NCI-H187 treated with DMSO at 0.1 percent for 48 hours (cell line): ENCODE measurements at regions not wholly inside any gene's neighbourhood (a gene's known extent, or its start where the extent isn't known, plus 50 kb on each side); places are given as distances from the start of the nearest gene placed in this dataset.

Experiments used
- DNase-seq: peaks from one replicate; lab custom pipeline; 2025; lab: John Stamatoyannopoulos, UW

DNA sequence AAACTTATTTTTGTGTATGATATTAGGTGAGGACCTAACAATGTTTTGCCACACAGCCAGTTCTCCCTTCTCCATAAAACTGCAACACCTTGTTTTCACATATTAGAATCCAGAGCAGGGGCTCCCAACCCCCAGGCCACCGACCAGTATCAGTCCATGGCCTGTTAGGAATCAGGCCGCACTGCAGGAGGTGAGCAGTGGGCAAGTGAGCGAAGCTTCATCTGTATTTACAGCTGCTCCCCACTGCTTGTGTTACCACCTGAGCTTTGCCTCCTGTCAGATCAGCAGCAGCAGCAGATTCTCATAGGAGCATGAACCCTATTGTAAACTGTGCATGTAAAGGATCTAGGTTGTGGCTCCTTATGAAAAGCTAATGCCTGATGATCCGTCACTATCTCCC is 185.9 kb upstream of the NSMCE3 start:
- DNase-seq, result no peak

DNA sequence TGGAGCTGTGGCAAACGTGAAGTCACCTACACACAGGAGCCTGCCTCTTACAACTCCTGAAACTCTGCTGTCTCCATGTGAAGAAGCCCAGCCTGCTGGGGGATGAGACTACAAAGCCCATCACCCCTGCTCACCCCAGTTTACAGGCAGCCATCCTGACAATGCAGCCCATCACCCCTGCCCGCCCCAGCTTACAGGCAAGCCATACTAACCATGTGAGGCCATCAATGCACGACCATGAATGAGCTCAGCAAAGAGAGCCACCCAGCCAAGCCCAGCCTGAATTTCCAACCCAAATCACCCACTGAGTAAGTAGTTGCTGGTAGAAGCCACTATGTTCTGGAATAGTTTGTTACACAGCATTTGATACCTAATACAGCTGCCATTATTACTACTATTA is 185.4 kb upstream of the NSMCE3 start:
- no peak for DNase-seq

DNA sequence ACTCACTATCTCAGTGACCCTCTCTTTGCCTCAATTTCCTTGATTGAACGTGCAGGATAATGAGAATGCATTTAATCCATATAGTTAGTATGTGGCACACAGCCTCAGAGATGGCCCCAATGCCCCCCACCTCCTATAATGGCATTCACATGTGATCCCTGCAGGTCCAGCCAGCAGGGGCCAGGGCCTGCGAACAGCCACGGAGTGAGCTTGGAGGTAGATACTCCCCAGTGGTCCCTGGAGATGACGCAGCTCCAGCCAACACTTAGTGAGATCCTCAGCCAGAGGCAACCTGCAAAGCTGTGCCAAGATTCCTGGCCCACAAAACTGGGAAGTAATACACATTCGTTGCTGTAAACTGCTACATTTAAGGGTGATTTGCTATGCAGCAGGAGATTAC is 184.9 kb upstream of the NSMCE3 start:
- DNase-seq, result no peak

DNA sequence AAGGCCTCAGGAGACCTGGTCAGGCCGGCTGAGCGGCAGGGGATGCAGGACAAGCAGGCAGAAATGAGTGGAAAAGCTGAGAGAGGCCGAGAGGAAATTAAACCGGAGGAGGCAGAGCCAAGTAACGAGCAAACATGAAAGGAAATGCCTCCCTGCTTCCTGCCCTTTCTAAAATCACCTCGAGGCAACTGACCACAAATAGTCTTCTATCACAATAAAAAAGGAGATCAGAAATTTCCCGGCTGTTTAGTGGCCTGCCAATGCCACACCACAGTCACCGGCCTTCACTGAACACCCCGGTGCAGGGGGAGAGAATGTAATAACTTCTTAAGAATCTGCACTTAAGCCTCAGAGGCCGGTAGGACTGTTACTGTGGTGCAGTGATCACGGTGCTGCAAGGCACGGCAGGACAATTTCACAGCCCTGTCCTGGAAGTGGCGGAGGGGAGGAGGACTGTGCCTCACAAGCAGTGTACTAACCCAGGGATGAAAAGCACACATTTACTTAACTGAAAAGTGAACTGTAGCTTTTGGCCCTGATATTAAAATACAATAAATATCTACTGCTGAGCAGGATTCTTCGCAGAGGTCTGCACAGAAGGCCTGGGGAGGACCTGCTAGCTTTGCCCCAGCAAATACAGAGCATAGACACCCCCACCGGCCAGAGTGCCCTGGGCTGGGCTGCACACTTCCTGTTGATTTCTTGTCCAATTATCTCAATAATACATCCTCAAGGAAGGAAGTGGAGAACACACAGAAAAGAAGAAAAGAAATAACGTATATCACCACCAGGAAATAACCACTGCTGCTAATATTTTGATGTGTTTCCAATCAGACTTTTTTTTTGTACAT is 183.5 kb upstream of the NSMCE3 start:
- no peak for DNase-seq

DNA sequence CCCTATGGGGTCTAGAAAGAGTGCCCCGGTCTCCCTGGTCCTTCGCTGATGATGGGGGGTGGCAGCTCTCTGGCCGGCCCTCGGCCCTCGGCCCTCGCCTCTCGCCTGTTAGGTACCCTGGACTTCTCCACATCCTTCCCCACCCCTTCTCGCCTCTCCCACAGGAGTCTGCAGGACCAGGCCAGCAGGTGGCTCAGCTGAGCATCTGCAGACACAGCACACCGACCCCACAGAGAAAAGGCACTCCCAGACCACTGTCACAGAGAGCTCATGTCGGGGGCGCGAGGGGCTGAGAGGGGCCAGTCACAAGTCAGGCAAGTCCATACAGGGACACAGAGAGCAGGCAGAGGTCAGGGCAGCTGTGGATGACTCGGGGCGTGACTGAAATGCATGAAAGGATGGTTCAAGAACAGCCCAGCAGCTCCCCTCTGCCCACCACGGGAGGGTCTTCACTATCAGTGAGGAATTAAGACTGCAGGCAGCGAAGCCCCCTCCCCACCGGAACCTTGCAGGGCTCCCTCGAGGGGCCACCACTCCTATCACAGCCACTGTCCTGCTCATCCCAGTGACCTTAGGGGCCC is 181.7 kb upstream of the NSMCE3 start:
- no peak for DNase-seq

DNA sequence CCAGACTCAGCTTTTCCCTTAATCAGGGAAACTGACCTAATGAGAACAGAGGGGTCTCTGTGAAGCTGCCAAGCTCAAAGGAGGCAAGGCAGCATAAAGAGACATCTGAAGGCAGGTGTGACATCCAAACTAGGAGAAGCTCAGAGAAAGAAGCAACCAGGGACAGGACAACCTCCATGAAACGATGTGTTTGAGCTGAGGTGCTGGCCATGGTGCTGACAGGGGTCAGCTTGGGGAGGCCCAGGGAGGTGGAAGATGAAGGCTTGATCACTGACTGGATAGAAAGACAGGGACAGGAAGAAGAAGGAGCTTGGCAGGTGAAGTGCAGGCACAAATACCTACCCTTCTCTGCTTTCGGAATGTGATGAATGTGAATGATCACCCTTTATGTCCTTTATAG is 179.5 kb upstream of the NSMCE3 start:
- no peak for DNase-seq

DNA sequence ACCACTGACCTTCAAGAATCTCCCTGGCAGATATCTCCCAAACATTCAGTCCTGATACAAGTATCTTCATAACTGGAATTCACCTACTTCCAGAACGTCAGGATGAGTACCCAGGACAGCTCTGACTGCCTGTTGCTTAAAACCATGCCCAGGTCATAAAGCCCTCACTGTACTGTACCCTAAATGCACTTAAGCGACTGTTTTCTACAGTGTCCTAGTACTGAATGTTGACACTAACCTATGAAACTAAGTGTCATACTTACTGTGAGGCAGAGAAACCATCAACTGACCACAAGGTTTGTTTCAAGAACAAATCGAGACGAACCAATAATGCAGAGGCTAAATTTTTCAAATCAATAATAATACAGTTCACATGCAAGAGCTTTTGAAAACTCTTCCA is 178.7 kb upstream of the NSMCE3 start:
- DNase-seq, result no peak

DNA sequence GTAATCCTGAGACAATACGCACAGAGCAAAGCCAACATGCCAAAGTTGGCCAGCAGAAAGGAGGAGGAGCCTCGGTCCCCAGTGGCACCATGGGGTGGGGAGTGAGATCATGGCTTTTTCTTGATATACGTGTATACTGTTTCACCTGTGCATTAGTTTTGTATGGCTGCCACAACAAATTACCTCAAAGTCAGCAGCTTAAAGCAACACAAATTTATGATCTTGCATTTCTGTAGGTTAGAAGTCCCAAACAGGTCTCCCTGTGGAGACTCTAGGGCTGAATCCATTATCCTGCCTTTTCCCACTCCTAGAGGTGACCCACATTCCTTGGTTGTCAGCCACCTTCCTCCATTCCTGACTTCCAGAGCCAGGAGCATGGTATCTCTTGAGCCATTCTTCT is 176.9 kb upstream of the NSMCE3 start:
- no peak for DNase-seq

DNA sequence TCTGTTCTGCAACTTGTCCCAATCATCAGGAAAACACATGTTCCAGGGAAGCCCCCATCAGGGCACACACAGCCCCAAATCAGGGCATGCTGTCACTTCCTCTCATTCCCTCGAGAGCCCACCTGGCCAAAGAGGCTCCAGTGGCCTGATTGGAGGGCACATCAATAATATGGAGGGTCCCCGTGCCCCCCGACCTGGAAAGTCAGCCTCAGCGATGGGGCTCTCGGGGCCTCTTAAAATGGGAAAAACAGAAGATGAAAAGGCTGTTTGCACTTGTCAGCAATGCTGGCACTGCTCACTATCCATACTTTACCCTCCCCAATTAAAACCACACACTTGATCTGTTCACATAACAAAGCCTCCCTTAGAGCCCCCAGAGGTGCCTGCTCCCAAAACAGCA is 172.9 kb upstream of the NSMCE3 start:
- no peak for DNase-seq

DNA sequence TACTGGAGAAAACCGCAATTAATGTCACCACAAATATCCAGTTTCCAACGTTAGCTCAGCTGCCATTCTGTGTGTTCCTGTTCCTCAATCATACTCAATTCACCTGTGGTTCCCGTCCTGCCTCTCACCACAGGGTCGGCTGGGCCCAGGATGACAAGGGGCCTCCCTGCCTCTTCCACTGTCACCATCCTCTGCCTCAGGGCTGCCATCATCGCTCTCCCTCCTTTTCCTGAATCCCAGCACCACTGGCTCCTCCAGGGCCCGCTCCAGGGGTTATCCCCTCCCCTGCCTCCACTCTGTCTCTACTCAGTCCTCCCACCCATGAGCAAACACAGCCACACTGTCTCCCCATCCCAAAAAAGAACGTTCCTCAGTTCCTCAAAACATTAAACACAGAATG is 170.9 kb upstream of the NSMCE3 start:
- no peak for DNase-seq

DNA sequence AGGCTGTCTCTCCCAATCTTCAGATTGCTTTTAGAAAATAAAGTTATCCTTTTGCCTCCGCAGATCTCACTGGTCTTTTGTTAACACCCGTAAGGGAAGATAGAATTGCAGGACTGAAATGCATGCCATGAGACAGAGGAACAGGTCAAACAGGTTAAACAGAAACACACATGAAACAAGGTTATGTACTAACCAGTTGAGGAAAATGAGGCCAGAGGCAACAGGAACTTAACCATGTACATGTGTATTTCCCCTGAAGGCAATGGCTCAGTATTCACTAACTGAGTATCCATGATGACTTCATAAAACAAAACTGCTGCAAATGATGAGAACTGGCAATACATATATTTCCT is 169.1 kb upstream of the NSMCE3 start:
- DNase-seq, result no peak

DNA sequence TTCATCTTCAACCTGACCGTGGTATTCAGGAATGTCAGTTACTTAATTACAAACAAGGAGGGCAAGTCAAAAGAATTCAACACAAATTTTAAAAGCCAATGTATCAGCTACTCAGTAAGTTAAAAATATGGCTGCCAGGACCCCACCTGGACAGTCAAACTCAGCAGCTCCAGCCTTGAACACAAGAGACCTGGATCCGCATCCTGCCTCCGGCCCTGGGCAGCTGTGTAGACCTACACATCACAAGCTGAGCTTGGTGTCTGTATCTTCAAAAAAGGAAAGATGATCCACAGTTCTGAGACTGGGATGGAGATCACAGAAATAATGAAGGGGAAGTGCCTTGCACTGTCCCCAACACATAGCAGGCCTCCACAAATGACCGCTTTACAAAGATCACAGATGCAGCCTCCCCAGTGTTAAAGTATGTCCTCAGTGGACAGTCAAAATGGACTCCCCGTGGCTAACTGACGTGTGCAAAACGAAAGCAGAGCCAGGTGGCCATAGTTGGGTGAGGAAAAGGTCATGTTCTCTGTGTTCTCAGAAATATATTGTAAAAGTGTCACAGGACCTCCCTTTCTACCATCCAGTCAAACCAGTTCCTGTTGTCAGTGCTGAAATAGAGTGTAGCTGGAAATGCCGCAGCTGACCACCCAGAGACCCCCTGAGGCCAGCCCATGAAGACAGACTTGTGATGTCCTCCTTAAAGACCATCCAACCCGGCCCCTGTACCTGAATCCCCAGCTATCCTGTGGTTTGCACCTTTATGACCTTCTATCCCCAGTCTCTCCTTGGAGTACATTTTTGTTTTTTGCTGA is 168.5 kb upstream of the NSMCE3 start:
- no peak for DNase-seq

DNA sequence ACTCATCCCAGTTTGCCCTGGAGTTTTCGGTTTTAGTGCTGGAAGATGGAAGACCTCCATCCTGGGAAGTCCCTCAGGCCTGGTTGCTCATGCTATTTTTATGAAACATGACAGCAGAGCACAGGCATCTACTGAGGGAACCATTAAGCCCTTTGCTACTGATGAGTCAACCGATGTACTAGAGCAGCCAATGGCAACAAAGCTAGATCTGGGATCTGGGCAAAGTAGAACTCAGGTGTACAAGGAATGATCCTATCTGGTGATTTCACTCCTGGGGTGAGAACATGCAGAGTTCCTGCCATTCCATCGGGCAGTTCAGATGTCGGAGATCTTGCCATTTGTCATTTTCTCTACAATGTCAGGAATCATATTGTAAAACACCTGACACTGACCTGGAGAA is 166.2 kb upstream of the NSMCE3 start:
- DNase-seq, result no peak

DNA sequence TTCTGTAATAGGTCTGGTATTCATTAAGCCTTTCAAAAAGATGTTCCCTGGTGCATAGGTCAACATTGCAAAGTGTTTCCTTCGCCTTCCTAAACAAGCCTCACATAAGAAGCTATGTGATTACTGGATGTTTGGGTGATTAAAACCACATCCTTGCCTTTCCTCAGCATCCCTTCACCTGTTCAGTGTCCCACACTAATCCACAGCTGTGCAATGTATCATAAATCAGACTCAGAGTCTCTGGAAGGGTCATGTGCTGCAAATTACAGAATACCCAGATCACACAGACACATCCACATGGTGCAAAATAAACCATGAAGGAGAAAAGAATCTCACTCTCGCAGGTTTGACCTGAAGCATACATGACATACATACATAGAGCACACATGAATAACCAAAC is 164.7 kb upstream of the NSMCE3 start:
- no peak for DNase-seq

DNA sequence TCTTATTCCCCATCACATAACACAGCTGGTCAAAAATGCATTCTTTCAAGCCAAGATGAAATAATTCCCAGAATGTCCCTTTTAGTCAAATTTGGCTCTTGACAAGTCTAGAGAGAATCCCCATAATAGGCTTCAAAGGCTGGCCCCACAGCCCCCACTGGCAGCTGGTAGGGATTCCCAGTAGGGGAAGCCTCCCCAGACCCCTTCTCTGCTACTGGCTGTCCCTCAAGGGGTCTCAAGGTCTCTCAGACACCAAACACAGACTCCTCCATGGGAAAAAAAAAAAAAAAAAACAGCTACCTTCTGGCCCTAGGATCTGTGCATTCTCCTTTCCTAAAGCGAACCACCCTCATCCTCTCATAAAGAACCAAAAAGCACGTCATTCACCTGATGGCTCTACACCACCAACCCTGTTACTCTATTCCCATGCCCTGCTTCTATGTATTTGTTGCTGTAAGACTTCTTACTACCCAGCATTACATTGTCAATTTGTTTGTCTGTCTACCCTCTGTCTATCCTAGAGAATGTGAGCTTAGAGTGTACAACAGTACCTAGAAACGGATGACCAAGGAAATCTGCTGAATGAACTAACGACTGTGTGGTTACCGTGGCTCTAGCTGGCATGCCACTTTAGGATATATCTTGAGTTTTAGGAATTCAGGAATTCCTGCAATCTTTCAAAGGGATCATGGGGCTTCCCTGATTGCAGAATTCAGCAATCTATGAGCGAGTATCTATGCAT is 164.1 kb upstream of the NSMCE3 start:
- DNase-seq, result no peak

DNA sequence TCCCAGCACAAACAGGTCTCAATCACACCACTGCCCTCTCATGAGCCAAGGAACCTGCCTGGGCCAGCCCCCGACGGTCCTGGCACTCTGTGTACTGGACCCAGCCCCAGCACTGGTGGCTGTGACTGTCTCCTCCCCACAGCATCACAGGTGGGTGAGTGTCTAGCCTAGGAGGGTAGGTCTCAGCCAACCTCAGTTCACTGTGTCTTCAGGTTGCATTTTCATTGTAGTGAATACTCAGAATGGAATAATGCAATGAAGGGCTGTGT is 163.4 kb upstream of the NSMCE3 start:
- no peak for DNase-seq

DNA sequence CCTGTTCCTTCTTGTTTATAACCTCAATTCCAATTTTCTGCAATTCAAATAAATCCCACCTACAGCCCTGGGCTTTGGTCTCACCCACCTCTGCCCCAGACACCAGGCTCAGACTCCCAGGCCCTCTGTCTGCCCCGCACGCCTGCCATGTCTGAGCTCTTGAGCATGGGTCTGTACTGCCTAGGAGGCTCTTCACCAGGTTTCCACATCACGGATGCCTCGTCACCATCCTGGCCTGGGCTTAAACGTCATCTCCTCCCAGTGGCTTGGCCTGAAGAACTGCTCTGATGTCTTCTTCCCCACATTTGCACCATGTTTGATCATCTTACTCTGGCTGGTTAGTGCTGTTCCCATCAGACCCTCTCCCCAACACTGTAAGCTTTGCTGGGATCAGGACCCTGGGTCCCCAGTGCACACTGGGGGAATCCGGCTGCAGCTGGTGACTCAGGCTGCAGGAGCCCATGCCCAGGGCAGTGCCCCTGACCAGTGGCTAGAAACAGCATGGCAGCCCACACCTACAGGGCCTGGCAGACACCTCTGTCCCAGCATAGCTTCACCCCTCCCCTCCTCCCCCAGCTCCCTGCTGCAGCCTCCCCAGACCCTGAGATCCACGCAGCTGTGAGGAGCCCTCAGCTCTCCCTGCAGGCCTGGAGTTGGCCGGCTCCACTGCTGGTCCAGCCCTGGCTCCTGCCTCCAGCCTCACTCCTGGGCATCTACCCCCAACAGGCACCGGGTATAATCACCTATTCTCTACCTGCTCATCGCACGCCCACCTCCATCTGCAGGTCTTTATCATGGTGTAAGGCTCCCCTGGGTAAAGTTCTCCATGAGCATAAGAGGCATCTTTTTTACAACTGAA is 162.8 kb upstream of the NSMCE3 start:
- DNase-seq, result no peak

DNA sequence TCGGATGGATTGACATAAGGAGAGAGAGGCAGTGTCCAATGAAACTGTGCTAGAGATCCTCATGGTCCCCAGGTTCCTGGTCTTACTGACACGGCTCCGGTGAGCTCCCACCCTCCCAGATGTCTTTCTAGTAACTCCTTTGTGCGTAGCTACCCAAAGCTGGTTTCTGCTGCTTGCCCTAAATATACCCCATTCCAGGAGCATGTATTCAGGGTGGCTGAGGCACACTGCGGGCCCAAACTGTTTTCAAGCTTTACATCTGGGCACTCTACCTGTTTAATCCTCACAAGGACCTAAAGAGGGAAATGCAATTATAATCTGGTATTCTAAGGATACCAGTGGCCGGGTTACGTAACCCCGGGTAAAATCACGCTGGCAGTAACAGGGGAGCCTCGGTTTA is 161.2 kb upstream of the NSMCE3 start:
- DNase-seq, result no peak

DNA sequence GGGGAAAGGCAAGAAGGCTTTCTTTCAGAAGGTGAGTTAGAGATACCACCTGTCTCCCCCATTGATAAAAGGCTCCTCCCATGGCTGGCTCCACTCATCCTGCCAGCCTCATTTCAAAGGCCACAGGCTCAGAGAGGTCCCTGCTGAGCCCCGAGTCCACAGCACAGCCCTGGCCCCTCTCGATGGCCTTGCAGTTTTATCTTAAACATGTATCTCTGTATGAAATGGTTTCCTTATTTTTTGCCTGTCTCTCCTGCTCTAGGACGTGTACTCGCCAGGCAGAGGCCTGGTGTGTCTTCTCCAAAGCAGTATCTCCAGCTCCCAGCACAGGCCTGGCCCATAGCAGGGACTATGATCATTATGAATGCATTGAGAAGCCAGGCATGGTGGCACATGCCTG is 160.5 kb upstream of the NSMCE3 start:
- no peak for DNase-seq

DNA sequence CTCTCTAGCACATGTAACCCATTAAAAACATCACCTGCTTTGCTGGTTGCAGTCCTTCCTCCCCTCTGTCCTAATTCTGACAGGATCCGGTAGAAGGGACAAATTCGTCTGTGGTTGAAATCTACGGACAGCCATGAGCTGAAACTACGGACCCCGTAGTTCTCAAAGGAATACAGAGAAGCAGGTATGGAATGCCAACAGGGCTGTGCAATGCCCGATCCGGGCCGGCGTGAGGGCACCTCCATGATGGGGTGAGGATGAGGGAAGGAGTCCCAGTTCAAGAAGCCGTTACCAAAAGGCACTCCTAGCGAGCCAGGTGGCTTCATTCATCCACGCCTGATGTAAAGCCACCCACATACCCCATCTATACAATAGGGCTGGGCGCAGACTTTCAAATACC is 160.0 kb upstream of the NSMCE3 start:
- DNase-seq, result no peak

DNA sequence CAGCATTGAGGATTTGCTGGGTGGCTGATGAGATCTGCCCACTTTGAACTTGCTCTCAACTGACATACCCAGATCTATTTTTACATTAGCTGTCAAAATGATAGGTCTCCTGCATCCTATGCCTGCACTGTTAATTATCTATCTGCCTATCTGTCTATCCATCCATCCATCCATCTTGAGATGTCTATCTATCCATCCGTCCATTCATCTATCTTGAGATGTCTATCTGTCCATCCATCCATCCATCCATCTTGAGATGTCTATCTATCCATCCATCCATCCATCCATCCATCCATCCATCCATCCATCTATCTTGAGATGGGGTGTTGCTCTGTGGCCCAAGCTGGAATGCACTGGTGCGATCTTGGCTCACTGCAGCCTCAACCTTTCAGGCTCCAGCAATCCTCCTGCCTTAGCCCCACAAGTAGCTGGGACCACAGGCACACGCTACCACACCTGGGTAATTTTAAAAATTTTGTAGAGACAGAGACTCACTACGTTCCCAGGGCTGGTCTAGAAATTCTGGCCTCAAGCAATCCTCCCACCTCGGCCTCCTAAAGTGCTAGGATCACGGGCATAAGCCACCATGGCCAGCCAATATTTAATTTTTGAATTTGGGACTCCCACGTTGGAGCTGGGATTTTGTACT is 159.4 kb upstream of the NSMCE3 start:
- DNase-seq, result no peak
